H1 (cell line): ENCODE measurements at regions not wholly inside any gene's neighbourhood (a gene's known extent, or its start where the extent isn't known, plus 50 kb on each side); places are given as distances from the start of the nearest gene placed in this dataset.

ENCODE experiments used
- CTCF ChIP-seq, 3 experiments: IDR thresholded peaks; 1 replicate in 2 of 3; 2 replicates in 1 of 3; pipeline versions ENCODE4 v1.5.1 to v1.6.1; 2011; ENCODE audit warnings: low read length in 3 of 3, mild to moderate bottlenecking in 3 of 3, inconsistent platforms in 2 of 3, low read depth in 1 of 3, moderate library complexity in 1 of 3; ENCODE audit not compliant: insufficient read depth in 1 of 3; ENCODE audit errors: control extremely low read depth in 1 of 3
- USF2 ChIP-seq: IDR thresholded peaks from 2 replicates; pipeline ENCODE4 v1.6.1; 2011; ENCODE audit warnings: low read length, improper control_type of control experiment

GRCh38 chr4:108287834-108288413 lies 119.2 kb upstream of the LEF1 start (continued):
- TF ChIP-seq CTCF (IDR thresholded peaks at IDR 0.05; ENCODE audit: control extremely low read depth in 1 of 3, insufficient read depth in 1 of 3, low read depth in 1 of 3, low read length in 3 of 3), result no peak
- TF ChIP-seq USF2, result no peak
